ENCODE measurements at regions not wholly inside any gene's neighbourhood (a gene's known extent, or its start where the extent isn't known, plus 50 kb on each side); places are given as distances from the start of the nearest gene placed in this dataset.

GRCh38 chr5:163910226-163910625, 404.8 kb downstream of the MAT2B start:
- DNase-seq = no peak
- no peaks in the 10 kb centered on the region for H3K36me3 ChIP-seq (replicated peaks in 1 of 2)
- intact Hi-C loops (cut with DNase I) = no loop called here
- no peaks in the 10 kb centered on the region for H3K9me3 ChIP-seq (replicated peaks in 1 of 3)
- TF ChIP-seq CTCF (IDR thresholded peaks at IDR 0.05) = no peak
- no peak for TF ChIP-seq POLR2A (IDR thresholded peaks at IDR 0.05)
- no peaks in the 10 kb centered on the region for H3K4me1 ChIP-seq (replicated peaks in 1 of 2)
- H3K27ac ChIP-seq = no peak overlapping the region
- no peak overlapping the region for H3K4me3 ChIP-seq
- H3K27me3 ChIP-seq = no peaks in the 10 kb centered on the region
- WGBS, 4 donors = 80 to 100% (median 94%) methylated on average over 1 of the region's 1 CpG

GRCh38 chr5:163912046-163912445, 406.6 kb downstream of the MAT2B start:
- H3K4me1 ChIP-seq (replicated peaks in 1 of 2) = no peaks in the 10 kb centered on the region
- DNase-seq = no peak
- H3K27me3 ChIP-seq = no peaks in the 10 kb centered on the region
- 82 to 90% (median 84%) methylated on average over 4 of the region's 4 CpGs for WGBS, 4 donors
- no peaks in the 10 kb centered on the region for H3K36me3 ChIP-seq (replicated peaks in 1 of 2)
- no peaks in the 10 kb centered on the region for H3K9me3 ChIP-seq (replicated peaks in 1 of 3)
- no peak overlapping the region for H3K4me3 ChIP-seq
- TF ChIP-seq CTCF (IDR thresholded peaks at IDR 0.05) = no peak
- TF ChIP-seq POLR2A (IDR thresholded peaks at IDR 0.05) = no peak
- no peak overlapping the region for H3K27ac ChIP-seq
- intact Hi-C loops (cut with DNase I) = no loop called here

- no peaks in the 10 kb centered on the region for H3K9me3 ChIP-seq (replicated peaks in 1 of 3)
- no peaks in the 10 kb centered on the region for H3K27me3 ChIP-seq
- no peak overlapping the region for H3K27ac ChIP-seq
- 67 to 75% (median 72%) methylated on average over 3 of the region's 3 CpGs for WGBS, 4 donors
- H3K36me3 ChIP-seq (replicated peaks in 1 of 2) = no peaks in the 10 kb centered on the region
- H3K4me1 ChIP-seq (replicated peaks in 1 of 2) = no peaks in the 10 kb centered on the region
- intact Hi-C loops (cut with DNase I) = no loop called here
- H3K4me3 ChIP-seq = no peak overlapping the region
- TF ChIP-seq POLR2A (IDR thresholded peaks at IDR 0.05) (no peak), CTCF (IDR thresholded peaks at IDR 0.05) (no peak)
- no peak for DNase-seq
These were observed 408.1 kb downstream of the MAT2B start for GRCh38 chr5:163913548-163913947.

- Histone ChIP-seq H3K27ac (no peak overlapping the region), H3K9me3 (replicated peaks in 1 of 3) (no peaks in the 10 kb centered on the region), H3K36me3 (replicated peaks in 1 of 2) (no peaks in the 10 kb centered on the region), H3K27me3 (no peaks in the 10 kb centered on the region), H3K4me3 (no peak overlapping the region), H3K4me1 (replicated peaks in 1 of 2) (no peaks in the 10 kb centered on the region)
- intact Hi-C loops (cut with DNase I) = no loop called here
- TF ChIP-seq CTCF (IDR thresholded peaks at IDR 0.05) = no peak
- TF ChIP-seq POLR2A (IDR thresholded peaks at IDR 0.05) = no peak
- WGBS, 4 donors = 68 to 85% (median 74%) methylated on average over 4 to 5 of the region's 5 CpGs
- no peak for DNase-seq
These were observed 409.5 kb downstream of the MAT2B start for GRCh38 chr5:163914910-163915309.
